CD14-positive monocyte (primary cell): ENCODE measurements at regions not wholly inside any gene's neighbourhood (a gene's known extent, or its start where the extent isn't known, plus 50 kb on each side); places are given as distances from the start of the nearest gene placed in this dataset.

Source experiments
- DNase-seq, 3 donors: peaks; one replicate each; pipeline ENCODE4 v3.0.0-alpha.2; 2011 to 2022
- H2AFZ ChIP-seq: 2 replicates; pipeline ENCODE4 v1.6.0; 2012; ENCODE audit warnings: mild to moderate bottlenecking, low read depth, low read length, inconsistent platforms; ENCODE audit not compliant: insufficient read depth, poor library complexity, severe bottlenecking
- H3K27ac ChIP-seq, 2 donors: 1 replicate in 1 of 2; 2 replicates in 1 of 2; pipeline ENCODE4 v1.5.1; 2012 to 2013; ENCODE audit warnings: low read length in 2 of 2, control low read depth in 1 of 2, inconsistent platforms in 1 of 2, low read depth in 1 of 2, mild to moderate bottlenecking in 1 of 2
- H3K27me3 ChIP-seq, 2 donors: one replicate each; pipeline versions ENCODE4 v1.6.0 to v1.6.1; 2011 to 2013; ENCODE audit warnings: low read length in 2 of 2; ENCODE audit not compliant: control insufficient read depth in 2 of 2, insufficient read depth in 2 of 2
- H3K36me3 ChIP-seq, 2 donors: replicated peaks in 1 of 2; 1 replicate in 1 of 2; 2 replicates in 1 of 2; pipeline versions ENCODE4 v1.5.1 to v1.6.1; 2012 to 2013; ENCODE audit warnings: low read length in 2 of 2, control low read depth in 1 of 2, inconsistent platforms in 1 of 2, mild to moderate bottlenecking in 1 of 2; ENCODE audit not compliant: insufficient read depth in 2 of 2, control insufficient read depth in 1 of 2
- H3K4me1 ChIP-seq, 2 donors: 1 replicate in 1 of 2; 2 replicates in 1 of 2; pipeline versions ENCODE4 v1.5.1 to v1.6.1; 2012 to 2013; ENCODE audit warnings: low read length in 2 of 2, control low read depth in 1 of 2, inconsistent platforms in 1 of 2, mild to moderate bottlenecking in 1 of 2, moderate library complexity in 1 of 2; ENCODE audit not compliant: insufficient read depth in 2 of 2, control insufficient read depth in 1 of 2
- H3K4me2 ChIP-seq: replicated peaks from 2 replicates; pipeline ENCODE3; 2012; ENCODE audit warnings: low read length, moderate library complexity, mild to moderate bottlenecking; ENCODE audit not compliant: poor library complexity, severe bottlenecking; ENCODE audit errors: extremely low read depth
- H3K4me3 ChIP-seq, 3 experiments: fragments of 200-600 bp in 1 of 3; sonication (generic) in 1 of 3; replicated peaks in 1 of 3; 1 replicate in 2 of 3; 2 replicates in 1 of 3; pipeline ENCODE4 v1.5.1; 2011 to 2013; ENCODE audit warnings: low read length in 3 of 3, mild to moderate bottlenecking in 3 of 3, control low read depth in 2 of 3, low read depth in 2 of 3, inconsistent platforms in 1 of 3, moderate library complexity in 1 of 3
- H3K79me2 ChIP-seq: 2 replicates; pipeline ENCODE4 v1.6.0; 2012; ENCODE audit warnings: mild to moderate bottlenecking, control low read depth, inconsistent platforms, low read length, moderate library complexity; ENCODE audit not compliant: insufficient read depth
- H3K9ac ChIP-seq: 2 replicates; pipeline ENCODE4 v1.6.0; 2017; ENCODE audit warnings: low read length, mild to moderate bottlenecking; ENCODE audit not compliant: insufficient read depth, poor library complexity, severe bottlenecking
- H3K9me3 ChIP-seq, 2 donors: replicated peaks in 1 of 2; 1 replicate in 1 of 2; 2 replicates in 1 of 2; pipeline versions ENCODE4 v1.5.1 to v1.6.1; 2012 to 2013; ENCODE audit warnings: low read length in 2 of 2, control low read depth in 1 of 2; ENCODE audit not compliant: control insufficient read depth in 1 of 2, insufficient read depth in 1 of 2
- H4K20me1 ChIP-seq: 2 replicates; pipeline ENCODE4 v1.6.0; 2012; ENCODE audit warnings: mild to moderate bottlenecking, low read length, control low read depth, moderate library complexity; ENCODE audit not compliant: insufficient read depth
- H3K27ac Mint-ChIP-seq, 7 donors: one replicate each; pipeline ENCODE4 v1.8.0; 2020; ENCODE audit warnings: mild to moderate bottlenecking in 7 of 7, mixed read lengths in 7 of 7, moderate library complexity in 6 of 7, inconsistent platforms in 2 of 7
- H3K27me3 Mint-ChIP-seq, 3 donors: one replicate each; pipeline ENCODE4 v1.8.0; 2021 to 2022; ENCODE audit warnings: low read depth in 3 of 3, mild to moderate bottlenecking in 3 of 3, mixed read lengths in 3 of 3, moderate library complexity in 3 of 3, inconsistent platforms in 1 of 3
- H3K36me3 Mint-ChIP-seq, 2 donors: one replicate each; pipeline ENCODE4 v1.8.0; 2020; ENCODE audit warnings: mixed read lengths in 2 of 2, inconsistent platforms in 1 of 2, mild to moderate bottlenecking in 1 of 2
- H3K4me1 Mint-ChIP-seq: one replicate; pipeline ENCODE4 v1.8.0; 2020; ENCODE audit warnings: mild to moderate bottlenecking, mixed read lengths
- H3K4me3 Mint-ChIP-seq, 2 donors: one replicate each; pipeline ENCODE4 v1.8.0; 2020; ENCODE audit warnings: mild to moderate bottlenecking in 2 of 2, mixed read lengths in 2 of 2, moderate library complexity in 1 of 2
- H3K9me3 Mint-ChIP-seq, 7 donors: one replicate each; pipeline ENCODE4 v1.8.0; 2020 to 2022; ENCODE audit warnings: mixed read lengths in 7 of 7, mild to moderate bottlenecking in 6 of 7, moderate library complexity in 6 of 7, inconsistent platforms in 2 of 7
- WGBS: methylation state at CpG from one replicate; pipeline ENCODE4 v1.1.5; 2013; ENCODE audit warnings: missing lambda C conversion rate; ENCODE audit not compliant: insufficient coverage; 5-methylcytosine and 5-hydroxymethylcytosine counted together
- intact Hi-C, 2 donors: fragments of 100-400 bp; cut with micrococcal nuclease; formaldehyde crosslinking; loops; one replicate each; pipeline versions ENCODE4 v1.15.0 to v1.15.1; 2023
- TF ChIP-seq, protein P1 (sequence below): fragments of 200-600 bp; IDR thresholded peaks from one replicate; pipeline ENCODE4 v1.8.0; 2022; ENCODE audit warnings: antibody characterized with exemption, mild to moderate bottlenecking

DNA sequence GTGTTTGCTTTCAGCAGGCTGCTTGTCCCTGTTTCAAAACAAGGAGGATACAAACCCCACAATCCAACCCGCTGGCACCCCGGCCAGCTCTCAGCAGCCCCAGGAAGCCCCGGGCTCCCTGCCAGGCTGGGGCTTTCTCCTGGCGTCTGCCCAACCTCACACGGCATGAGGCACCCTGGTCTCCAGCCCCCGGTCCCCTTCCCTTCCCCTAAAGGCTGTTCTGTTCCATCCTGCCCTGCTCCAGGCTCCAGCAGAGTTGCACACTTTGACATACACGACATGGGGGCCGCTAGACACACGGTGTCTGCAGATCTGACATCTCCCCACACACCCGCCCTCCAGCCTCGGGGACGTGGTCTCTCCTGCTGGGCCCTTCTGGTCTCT is 107.7 kb upstream of the ADRA2C start:
- Histone ChIP-seq H3K27me3 (no peaks in the 10 kb centered on the region), H3K9ac (no peak overlapping the region), H3K9me3 (no peaks in the 10 kb centered on the region), H3K4me3 (no peak overlapping the region), H3K4me2 (no peak overlapping the region), H3K79me2 (no peaks in the 10 kb centered on the region), H3K36me3 (no peaks in the 10 kb centered on the region), H4K20me1 (no peaks in the 10 kb centered on the region), H3K4me1 (no peaks in the 10 kb centered on the region), H2AFZ (no peak overlapping the region), H3K27ac (no peak overlapping the region)
- TF ChIP-seq, protein P1, sequence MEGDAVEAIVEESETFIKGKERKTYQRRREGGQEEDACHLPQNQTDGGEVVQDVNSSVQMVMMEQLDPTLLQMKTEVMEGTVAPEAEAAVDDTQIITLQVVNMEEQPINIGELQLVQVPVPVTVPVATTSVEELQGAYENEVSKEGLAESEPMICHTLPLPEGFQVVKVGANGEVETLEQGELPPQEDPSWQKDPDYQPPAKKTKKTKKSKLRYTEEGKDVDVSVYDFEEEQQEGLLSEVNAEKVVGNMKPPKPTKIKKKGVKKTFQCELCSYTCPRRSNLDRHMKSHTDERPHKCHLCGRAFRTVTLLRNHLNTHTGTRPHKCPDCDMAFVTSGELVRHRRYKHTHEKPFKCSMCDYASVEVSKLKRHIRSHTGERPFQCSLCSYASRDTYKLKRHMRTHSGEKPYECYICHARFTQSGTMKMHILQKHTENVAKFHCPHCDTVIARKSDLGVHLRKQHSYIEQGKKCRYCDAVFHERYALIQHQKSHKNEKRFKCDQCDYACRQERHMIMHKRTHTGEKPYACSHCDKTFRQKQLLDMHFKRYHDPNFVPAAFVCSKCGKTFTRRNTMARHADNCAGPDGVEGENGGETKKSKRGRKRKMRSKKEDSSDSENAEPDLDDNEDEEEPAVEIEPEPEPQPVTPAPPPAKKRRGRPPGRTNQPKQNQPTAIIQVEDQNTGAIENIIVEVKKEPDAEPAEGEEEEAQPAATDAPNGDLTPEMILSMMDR: no peak
- Mint-ChIP-seq H3K27me3 (peaks cover 11 to 41% (median 18%) of the 10 kb centered on the region in 3 donors), H3K4me1 (no peaks in the 10 kb centered on the region), H3K4me3 (no peak overlapping the region), H3K9me3 (peaks cover 0 to 2% (median 0%) of the 10 kb centered on the region in 7 donors), H3K36me3 (no peaks in the 10 kb centered on the region), H3K27ac (no peak overlapping the region)
- 67% methylated on average over 12 of the region's 12 CpGs for WGBS
- intact Hi-C loops: no loop called here
- no peak for DNase-seq

DNA sequence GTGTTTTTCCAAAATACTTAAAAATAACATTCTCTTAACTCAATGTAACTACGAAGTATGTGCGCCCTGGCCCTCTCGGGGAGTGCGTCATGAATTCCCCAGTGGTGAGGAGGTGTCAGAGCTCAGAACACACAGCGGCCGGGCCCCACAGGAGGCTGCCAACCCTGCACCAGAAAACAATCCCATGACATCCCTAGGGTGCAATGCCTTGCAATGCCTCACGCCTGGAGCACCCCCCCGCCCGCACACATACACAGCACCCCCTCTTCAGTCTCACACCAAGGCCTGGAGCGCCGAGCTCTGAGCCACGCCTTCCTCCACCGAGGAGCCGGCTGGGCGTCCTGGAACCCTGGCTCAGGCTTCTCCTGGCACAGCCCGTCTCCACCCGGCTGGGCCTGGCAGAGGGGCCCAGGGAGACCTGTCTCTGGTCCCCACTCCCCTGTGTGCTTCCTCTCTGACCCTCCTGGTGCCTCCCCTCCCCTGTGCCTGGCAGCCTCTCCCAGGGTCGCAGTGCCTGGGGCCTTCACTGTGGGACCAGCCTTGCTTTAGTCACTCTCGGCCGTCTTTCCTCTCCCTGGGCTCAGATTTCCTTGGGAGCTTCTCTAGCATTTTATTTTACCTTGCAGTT is 108.2 kb upstream of the ADRA2C start:
- H4K20me1 ChIP-seq: no peaks in the 10 kb centered on the region
- no peak overlapping the region for H2AFZ ChIP-seq
- H3K4me1 ChIP-seq: no peaks in the 10 kb centered on the region
- no peak overlapping the region for H3K27ac Mint-ChIP-seq
- DNase-seq: no peak
- H3K9ac ChIP-seq: no peak overlapping the region
- no peaks in the 10 kb centered on the region for H3K4me1 Mint-ChIP-seq
- no peaks in the 10 kb centered on the region for H3K79me2 ChIP-seq
- no peaks in the 10 kb centered on the region for H3K36me3 Mint-ChIP-seq
- TF ChIP-seq, protein P1: no peak
- intact Hi-C loops: no loop called here
- no peaks in the 10 kb centered on the region for H3K9me3 ChIP-seq
- H3K4me3 ChIP-seq: no peak overlapping the region
- H3K36me3 ChIP-seq: no peaks in the 10 kb centered on the region
- no peaks in the 10 kb centered on the region for H3K27me3 ChIP-seq
- H3K4me2 ChIP-seq: no peak overlapping the region
- H3K4me3 Mint-ChIP-seq: no peak overlapping the region
- 73% methylated on average over 14 of the region's 20 CpGs for WGBS
- peaks cover 0 to 2% (median 0%) of the 10 kb centered on the region in 7 donors for H3K9me3 Mint-ChIP-seq
- no peak overlapping the region for H3K27ac ChIP-seq
- peaks cover 11 to 43% (median 20%) of the 10 kb centered on the region in 3 donors for H3K27me3 Mint-ChIP-seq
